GM12875 (cell line): ENCODE measurements at regions not wholly inside any gene's neighbourhood (a gene's known extent, or its start where the extent isn't known, plus 50 kb on each side); places are given as distances from the start of the nearest gene placed in this dataset.

Experiments used
- H3K4me3 ChIP-seq: one replicate; pipeline ENCODE4 v1.5.1; 2011; ENCODE audit warnings: low read depth, low read length, control low read depth
- CTCF ChIP-seq: IDR thresholded peaks from 2 replicates; pipeline ENCODE4 v1.5.1; 2011; ENCODE audit warnings: low read depth, mild to moderate bottlenecking, control low read depth, inconsistent platforms, low read length, moderate library complexity, borderline replicate concordance; ENCODE audit not compliant: insufficient read depth

- H3K4me3 ChIP-seq = no peak overlapping the region
- TF ChIP-seq CTCF = no peak
Observed at GRCh38 chr14:62213516-62213915, 451.3 kb downstream of the SNAPC1 start.

- H3K4me3 ChIP-seq = no peak overlapping the region
- no peak for TF ChIP-seq CTCF
Observed at GRCh38 chr14:62216121-62216520, 453.9 kb downstream of the SNAPC1 start.

GRCh38 chr14:62234849-62235248 lies 472.6 kb downstream of the SNAPC1 start:
- H3K4me3 ChIP-seq = no peak overlapping the region
- TF ChIP-seq CTCF = no peak

- H3K4me3 ChIP-seq = no peak overlapping the region
- no peak for TF ChIP-seq CTCF
Observed at GRCh38 chr14:62244221-62244620, 482.0 kb downstream of the SNAPC1 start.

GRCh38 chr14:62247266-62247665 lies 485.0 kb downstream of the SNAPC1 start:
- H3K4me3 ChIP-seq = no peak overlapping the region
- TF ChIP-seq CTCF = no peak

- no peak overlapping the region for H3K4me3 ChIP-seq
- TF ChIP-seq CTCF = no peak
Observed at GRCh38 chr14:62251237-62251636, 489.0 kb downstream of the SNAPC1 start.

GRCh38 chr14:62253171-62253570 lies 491.0 kb downstream of the SNAPC1 start:
- H3K4me3 ChIP-seq = no peak overlapping the region
- TF ChIP-seq CTCF = no peak
